ENCODE measurements at regions not wholly inside any gene's neighbourhood (a gene's known extent, or its start where the extent isn't known, plus 50 kb on each side); places are given as distances from the start of the nearest gene placed in this dataset.

GRCh38 chr10:128512767-128513166, 386.5 kb upstream of the MKI67 start:
- Histone ChIP-seq H3K4me3 (ENCODE audit: low read length in 2 of 2) (no peak overlapping the region), H2AK5ac (ENCODE audit: low read depth, low read length) (no peak overlapping the region), H3K23ac (ENCODE audit: low read depth, low read length, poor library complexity) (no peak overlapping the region), H3K18ac (ENCODE audit: low read length) (no peak overlapping the region), H3K4me1 (ENCODE audit: control insufficient read depth in 2 of 2, insufficient read depth in 1 of 2, low read depth in 1 of 2, low read length in 2 of 2) (no peaks in the 10 kb centered on the region), H3K4ac (ENCODE audit: low read length) (no peak overlapping the region), H3K14ac (ENCODE audit: low read length) (no peak overlapping the region), H3K27ac (replicated peaks; ENCODE audit: low read length) (no peak overlapping the region), H4K8ac (ENCODE audit: low read depth, low read length) (no peak overlapping the region), H3K79me1 (ENCODE audit: low read depth, low read length) (no peaks in the 10 kb centered on the region), H2BK15ac (ENCODE audit: low read length) (no peak overlapping the region), H2BK12ac (ENCODE audit: low read length) (no peak overlapping the region), H4K91ac (ENCODE audit: low read depth, low read length, poor library complexity) (no peak overlapping the region), H3K36me3 (replicated peaks in 1 of 2; ENCODE audit: control insufficient read depth in 2 of 2, insufficient read depth in 2 of 2, low read length in 2 of 2) (no peaks in the 10 kb centered on the region), H3K4me2 (ENCODE audit: insufficient read depth, low read length, poor library complexity, severe bottlenecking) (no peak overlapping the region), H3K9me3 (replicated peaks in 1 of 2; ENCODE audit: control insufficient read depth in 2 of 2, insufficient read depth in 1 of 2, low read depth in 1 of 2, low read length in 2 of 2) (no peaks in the 10 kb centered on the region), H2BK5ac (ENCODE audit: low read length) (no peak overlapping the region), H3K9ac (ENCODE audit: low read depth, low read length, poor library complexity) (no peak overlapping the region), H2BK120ac (ENCODE audit: low read depth, low read length) (no peak overlapping the region), H3K27me3 (ENCODE audit: control insufficient read depth in 3 of 3, insufficient read depth in 3 of 3, low read depth in 1 of 3, low read length in 3 of 3) (no peaks in the 10 kb centered on the region), H2AFZ (ENCODE audit: low read length) (no peak overlapping the region)
- no peak for DNase-seq (ENCODE audit: low spot score)
- WGBS, 2 donors (ENCODE audit: extremely low coverage in 2 of 2, insufficient read length in 2 of 2, insufficient replicate concordance in 1 of 2) = no CpG with 5 or more reads among the region's 7 CpGs

- H3K23ac ChIP-seq (ENCODE audit: low read depth, low read length, poor library complexity) = no peak overlapping the region
- H2BK120ac ChIP-seq (ENCODE audit: low read depth, low read length) = no peak overlapping the region
- no peak overlapping the region for H2BK12ac ChIP-seq (ENCODE audit: low read length)
- no peaks in the 10 kb centered on the region for H3K36me3 ChIP-seq (replicated peaks in 1 of 2; ENCODE audit: control insufficient read depth in 2 of 2, insufficient read depth in 2 of 2, low read length in 2 of 2)
- WGBS, 2 donors (ENCODE audit: extremely low coverage in 2 of 2, insufficient read length in 2 of 2, insufficient replicate concordance in 1 of 2) = no CpG with 5 or more reads among the region's 6 CpGs
- no peak overlapping the region for H4K91ac ChIP-seq (ENCODE audit: low read depth, low read length, poor library complexity)
- no peak overlapping the region for H3K4me2 ChIP-seq (ENCODE audit: insufficient read depth, low read length, poor library complexity, severe bottlenecking)
- no peak overlapping the region for H2AK5ac ChIP-seq (ENCODE audit: low read depth, low read length)
- H3K9me3 ChIP-seq (replicated peaks in 1 of 2; ENCODE audit: control insufficient read depth in 2 of 2, insufficient read depth in 1 of 2, low read depth in 1 of 2, low read length in 2 of 2) = no peaks in the 10 kb centered on the region
- H2BK15ac ChIP-seq (ENCODE audit: low read length) = no peak overlapping the region
- H3K18ac ChIP-seq (ENCODE audit: low read length) = no peak overlapping the region
- H4K8ac ChIP-seq (ENCODE audit: low read depth, low read length) = no peak overlapping the region
- no peak for DNase-seq (ENCODE audit: low spot score)
- no peak overlapping the region for H2BK5ac ChIP-seq (ENCODE audit: low read length)
- H3K4ac ChIP-seq (ENCODE audit: low read length) = no peak overlapping the region
- H3K79me1 ChIP-seq (ENCODE audit: low read depth, low read length) = no peaks in the 10 kb centered on the region
- H3K4me1 ChIP-seq (ENCODE audit: control insufficient read depth in 2 of 2, insufficient read depth in 1 of 2, low read depth in 1 of 2, low read length in 2 of 2) = no peaks in the 10 kb centered on the region
- H3K27ac ChIP-seq (replicated peaks; ENCODE audit: low read length) = no peak overlapping the region
- no peak overlapping the region for H3K4me3 ChIP-seq (ENCODE audit: low read length in 2 of 2)
- no peak overlapping the region for H3K9ac ChIP-seq (ENCODE audit: low read depth, low read length, poor library complexity)
- H3K27me3 ChIP-seq (ENCODE audit: control insufficient read depth in 3 of 3, insufficient read depth in 3 of 3, low read depth in 1 of 3, low read length in 3 of 3) = no peaks in the 10 kb centered on the region
- no peak overlapping the region for H2AFZ ChIP-seq (ENCODE audit: low read length)
- H3K14ac ChIP-seq (ENCODE audit: low read length) = peak overlapping the region; percentile 42
Observed at GRCh38 chr10:128514536-128514935, 388.3 kb upstream of the MKI67 start.

- no CpG with 5 or more reads among the region's 3 CpGs for WGBS, 2 donors (ENCODE audit: extremely low coverage in 2 of 2, insufficient read length in 2 of 2, insufficient replicate concordance in 1 of 2)
- H4K91ac ChIP-seq (ENCODE audit: low read depth, low read length, poor library complexity) = no peak overlapping the region
- H3K18ac ChIP-seq (ENCODE audit: low read length) = no peak overlapping the region
- no peak overlapping the region for H3K4ac ChIP-seq (ENCODE audit: low read length)
- H4K8ac ChIP-seq (ENCODE audit: low read depth, low read length) = no peak overlapping the region
- H2AFZ ChIP-seq (ENCODE audit: low read length) = no peak overlapping the region
- no peak overlapping the region for H3K9ac ChIP-seq (ENCODE audit: low read depth, low read length, poor library complexity)
- H3K36me3 ChIP-seq (replicated peaks in 1 of 2; ENCODE audit: control insufficient read depth in 2 of 2, insufficient read depth in 2 of 2, low read length in 2 of 2) = no peaks in the 10 kb centered on the region
- no peak overlapping the region for H3K27ac ChIP-seq (replicated peaks; ENCODE audit: low read length)
- no peak for DNase-seq (ENCODE audit: low spot score)
- no peak overlapping the region for H2BK12ac ChIP-seq (ENCODE audit: low read length)
- H2AK5ac ChIP-seq (ENCODE audit: low read depth, low read length) = no peak overlapping the region
- H3K14ac ChIP-seq (ENCODE audit: low read length) = no peak overlapping the region
- H3K4me1 ChIP-seq (ENCODE audit: control insufficient read depth in 2 of 2, insufficient read depth in 1 of 2, low read depth in 1 of 2, low read length in 2 of 2) = peaks cover 0 to 2% of the 10 kb centered on the region in 2 donors
- H3K23ac ChIP-seq (ENCODE audit: low read depth, low read length, poor library complexity) = no peak overlapping the region
- no peak overlapping the region for H3K4me3 ChIP-seq (ENCODE audit: low read length in 2 of 2)
- H3K4me2 ChIP-seq (ENCODE audit: insufficient read depth, low read length, poor library complexity, severe bottlenecking) = no peak overlapping the region
- no peaks in the 10 kb centered on the region for H3K27me3 ChIP-seq (ENCODE audit: control insufficient read depth in 3 of 3, insufficient read depth in 3 of 3, low read depth in 1 of 3, low read length in 3 of 3)
- H2BK120ac ChIP-seq (ENCODE audit: low read depth, low read length) = no peak overlapping the region
- H3K79me1 ChIP-seq (ENCODE audit: low read depth, low read length) = no peaks in the 10 kb centered on the region
- no peak overlapping the region for H2BK15ac ChIP-seq (ENCODE audit: low read length)
- peaks cover 0 to 3% of the 10 kb centered on the region in 2 donors for H3K9me3 ChIP-seq (replicated peaks in 1 of 2; ENCODE audit: control insufficient read depth in 2 of 2, insufficient read depth in 1 of 2, low read depth in 1 of 2, low read length in 2 of 2)
- no peak overlapping the region for H2BK5ac ChIP-seq (ENCODE audit: low read length)
Observed at GRCh38 chr10:128516180-128516579, 390.0 kb upstream of the MKI67 start.

GRCh38 chr10:128517167-128517566, 390.9 kb upstream of the MKI67 start:
- no peak overlapping the region for H2BK12ac ChIP-seq (ENCODE audit: low read length)
- no peak overlapping the region for H3K23ac ChIP-seq (ENCODE audit: low read depth, low read length, poor library complexity)
- no peak overlapping the region for H2BK120ac ChIP-seq (ENCODE audit: low read depth, low read length)
- H3K4me2 ChIP-seq (ENCODE audit: insufficient read depth, low read length, poor library complexity, severe bottlenecking) = no peak overlapping the region
- no peak overlapping the region for H3K9ac ChIP-seq (ENCODE audit: low read depth, low read length, poor library complexity)
- DNase-seq (ENCODE audit: low spot score) = no peak
- H3K4ac ChIP-seq (ENCODE audit: low read length) = no peak overlapping the region
- peaks cover 0 to 3% of the 10 kb centered on the region in 2 donors for H3K9me3 ChIP-seq (replicated peaks in 1 of 2; ENCODE audit: control insufficient read depth in 2 of 2, insufficient read depth in 1 of 2, low read depth in 1 of 2, low read length in 2 of 2)
- no peak overlapping the region for H2BK5ac ChIP-seq (ENCODE audit: low read length)
- H2AK5ac ChIP-seq (ENCODE audit: low read depth, low read length) = no peak overlapping the region
- no peaks in the 10 kb centered on the region for H3K36me3 ChIP-seq (replicated peaks in 1 of 2; ENCODE audit: control insufficient read depth in 2 of 2, insufficient read depth in 2 of 2, low read length in 2 of 2)
- H3K27me3 ChIP-seq (ENCODE audit: control insufficient read depth in 3 of 3, insufficient read depth in 3 of 3, low read depth in 1 of 3, low read length in 3 of 3) = no peaks in the 10 kb centered on the region
- H4K8ac ChIP-seq (ENCODE audit: low read depth, low read length) = no peak overlapping the region
- no peak overlapping the region for H3K14ac ChIP-seq (ENCODE audit: low read length)
- peaks cover 0 to 2% of the 10 kb centered on the region in 2 donors for H3K4me1 ChIP-seq (ENCODE audit: control insufficient read depth in 2 of 2, insufficient read depth in 1 of 2, low read depth in 1 of 2, low read length in 2 of 2)
- H4K91ac ChIP-seq (ENCODE audit: low read depth, low read length, poor library complexity) = no peak overlapping the region
- H2AFZ ChIP-seq (ENCODE audit: low read length) = no peak overlapping the region
- no CpG with 5 or more reads among the region's 11 CpGs for WGBS, 2 donors (ENCODE audit: extremely low coverage in 2 of 2, insufficient read length in 2 of 2, insufficient replicate concordance in 1 of 2)
- no peak overlapping the region for H3K18ac ChIP-seq (ENCODE audit: low read length)
- H3K27ac ChIP-seq (replicated peaks; ENCODE audit: low read length) = no peak overlapping the region
- no peaks in the 10 kb centered on the region for H3K79me1 ChIP-seq (ENCODE audit: low read depth, low read length)
- H2BK15ac ChIP-seq (ENCODE audit: low read length) = no peak overlapping the region
- H3K4me3 ChIP-seq (ENCODE audit: low read length in 2 of 2) = no peak overlapping the region

All from neuronal stem cell (in vitro differentiated cells).